IMR-90 (cell line): ENCODE measurements at regions not wholly inside any gene's neighbourhood (a gene's known extent, or its start where the extent isn't known, plus 50 kb on each side); places are given as distances from the start of the nearest gene placed in this dataset.

ENCODE experiments used
- ATAC-seq: fragments of 200-7000 bp; cut with Tn5 transposase; 2 replicates; pipeline ENCODE4 v1.9.1; 2020; ENCODE audit warnings: low read depth, mild to moderate bottlenecking, moderate library complexity
- BruUV-seq: library from RNA; stranded (reverse); fragments of 400-500 nt; replicated peaks from 2 replicates; lab custom pipeline; 2021; lab: Mats Ljungman, UMichigan
- CTCF ChIA-PET: fragments of 300-600 bp; formaldehyde crosslinking; extraction: SDS; loops from one replicate; lab custom pipeline; 2021; ENCODE audit warnings: antibody characterized with exemption; lab: Yijun Ruan, JAX
- POLR2A ChIA-PET: fragments of 300-600 bp; sonication (Branson Sonifier 250); formaldehyde crosslinking; loops from one replicate; lab custom pipeline; 2022; ENCODE audit warnings: antibody characterized with exemption; ENCODE audit not compliant: unreplicated experiment; lab: Charles Lee
- DNase-seq: peaks from one replicate; pipeline ENCODE4 v3.0.0; 2013
- H2AFZ ChIP-seq: replicated peaks from 2 replicates; pipeline ENCODE3; 2013; ENCODE audit warnings: low read length, mild to moderate bottlenecking; ENCODE audit not compliant: poor library complexity
- H2AK5ac ChIP-seq: 2 replicates; pipeline ENCODE4 v1.6.1; 2013; ENCODE audit warnings: low read depth, low read length, inconsistent platforms
- H2AK9ac ChIP-seq: replicated peaks from 2 replicates; pipeline ENCODE3; 2013; ENCODE audit warnings: mild to moderate bottlenecking, low read depth, low read length, moderate library complexity; ENCODE audit not compliant: poor library complexity
- H2BK120ac ChIP-seq: 2 replicates; pipeline ENCODE4 v1.6.1; 2013; ENCODE audit warnings: low read depth, low read length, inconsistent platforms
- H2BK15ac ChIP-seq: 3 replicates; pipeline ENCODE4 v1.6.1; 2013; ENCODE audit warnings: low read depth, low read length, inconsistent platforms
- H2BK20ac ChIP-seq: 2 replicates; pipeline ENCODE4 v1.6.1; 2013; ENCODE audit warnings: low read depth, mild to moderate bottlenecking, inconsistent platforms, low read length, moderate library complexity
- H2BK5ac ChIP-seq: 2 replicates; pipeline ENCODE4 v1.6.1; 2013; ENCODE audit warnings: mild to moderate bottlenecking, low read depth, low read length, inconsistent platforms; ENCODE audit not compliant: poor library complexity, severe bottlenecking
- H3K14ac ChIP-seq: replicated peaks from 2 replicates; pipeline ENCODE4 v1.6.1; 2013; ENCODE audit warnings: low read depth, low read length, inconsistent platforms
- H3K18ac ChIP-seq: 2 replicates; pipeline ENCODE4 v1.6.1; 2013; ENCODE audit warnings: low read depth, low read length, control low read depth
- H3K23ac ChIP-seq: 2 replicates; pipeline ENCODE4 v1.6.1; 2013; ENCODE audit warnings: low read depth, low read length, inconsistent platforms
- H3K27ac ChIP-seq: 2 replicates; pipeline ENCODE4 v1.5.1; 2013; ENCODE audit warnings: mild to moderate bottlenecking, control low read depth, low read length; ENCODE audit not compliant: insufficient read depth
- H3K27me3 ChIP-seq: 2 replicates; pipeline ENCODE4 v1.6.1; 2013; ENCODE audit warnings: low read length; ENCODE audit not compliant: control insufficient read depth, insufficient read depth
- H3K36me3 ChIP-seq: 2 replicates; pipeline ENCODE4 v1.6.1; 2013; ENCODE audit warnings: low read length, mixed read lengths; ENCODE audit not compliant: control insufficient read depth, insufficient read depth
- H3K4ac ChIP-seq: 2 replicates; pipeline ENCODE4 v1.6.1; 2013; ENCODE audit warnings: low read depth, low read length, inconsistent platforms
- H3K4me1 ChIP-seq: 2 replicates; pipeline ENCODE4 v1.6.1; 2013; ENCODE audit warnings: low read length, mixed read lengths; ENCODE audit not compliant: control insufficient read depth, insufficient read depth
- H3K4me2 ChIP-seq: 2 replicates; pipeline ENCODE4 v1.6.1; 2013; ENCODE audit warnings: low read depth, mild to moderate bottlenecking, control low read depth, low read length, moderate library complexity
- H3K4me3 ChIP-seq: 2 replicates; pipeline ENCODE4 v1.5.1; 2013; ENCODE audit warnings: low read depth, mild to moderate bottlenecking, control low read depth, low read length, moderate library complexity; ENCODE audit not compliant: insufficient read depth
- H3K56ac ChIP-seq: 2 replicates; pipeline ENCODE4 v1.6.1; 2013; ENCODE audit warnings: low read length, inconsistent platforms; ENCODE audit not compliant: insufficient read depth; ENCODE audit errors: extremely low read depth
- H3K79me1 ChIP-seq, 2 experiments: 2 replicates each; pipeline ENCODE4 v1.6.1; 2013; ENCODE audit warnings: low read length in 2 of 2, inconsistent platforms in 1 of 2, low read depth in 1 of 2
- H3K9ac ChIP-seq: 2 replicates; pipeline ENCODE4 v1.6.1; 2013; ENCODE audit warnings: low read depth, low read length, control low read depth
- H3K9me1 ChIP-seq: 2 replicates; pipeline ENCODE4 v1.6.1; 2013; ENCODE audit warnings: low read length, inconsistent platforms; ENCODE audit not compliant: insufficient read depth
- H3K9me3 ChIP-seq: 2 replicates; pipeline ENCODE4 v1.6.1; 2013; ENCODE audit warnings: low read length; ENCODE audit not compliant: control insufficient read depth, insufficient read depth
- H4K20me1 ChIP-seq: 2 replicates; pipeline ENCODE4 v1.6.1; 2013; ENCODE audit warnings: low read length, inconsistent platforms; ENCODE audit not compliant: insufficient read depth
- H4K5ac ChIP-seq: 2 replicates; pipeline ENCODE4 v1.6.1; 2013; ENCODE audit warnings: mild to moderate bottlenecking, low read depth, low read length, control low read depth
- H4K8ac ChIP-seq, 2 experiments: 2 replicates each; pipeline ENCODE4 v1.6.1; 2013; ENCODE audit warnings: low read depth in 2 of 2, low read length in 2 of 2, control low read depth in 1 of 2, inconsistent platforms in 1 of 2
- H4K91ac ChIP-seq: 2 replicates; pipeline ENCODE4 v1.6.1; 2013; ENCODE audit warnings: low read depth, low read length, inconsistent platforms; ENCODE audit not compliant: insufficient read depth
- BHLHE40 ChIP-seq: fragments of 150-350 bp; IDR thresholded peaks from 2 replicates; pipeline ENCODE4 v1.6.1; 2016; ENCODE audit warnings: mild to moderate bottlenecking, low read depth, low read length
- CEBPB ChIP-seq: IDR thresholded peaks from 2 replicates; pipeline ENCODE4 v1.6.1; 2012; ENCODE audit warnings: low read depth, low read length, improper control_type of control experiment
- CHD1 ChIP-seq: IDR thresholded peaks from 2 replicates; pipeline ENCODE4 v1.6.1; 2012; ENCODE audit warnings: low read depth, low read length, improper control_type of control experiment
- FOS ChIP-seq: fragments of 150-350 bp; IDR thresholded peaks from 2 replicates; pipeline ENCODE4 v1.6.1; 2016; ENCODE audit warnings: low read depth, low read length
- MAFK ChIP-seq: IDR thresholded peaks from 2 replicates; pipeline ENCODE4 v1.6.1; 2012; ENCODE audit warnings: low read depth, low read length, improper control_type of control experiment
- MXI1 ChIP-seq: IDR thresholded peaks from 2 replicates; pipeline ENCODE4 v1.6.1; 2012; ENCODE audit warnings: low read depth, mild to moderate bottlenecking, low read length, moderate library complexity, borderline replicate concordance
- NFE2L2 ChIP-seq: fragments of 150-350 bp; IDR thresholded peaks from 2 replicates; pipeline ENCODE4 v1.6.1; 2016; ENCODE audit warnings: low read depth, mild to moderate bottlenecking, low read length
- RCOR1 ChIP-seq: IDR thresholded peaks from 2 replicates; pipeline ENCODE4 v1.6.1; 2012; ENCODE audit warnings: mild to moderate bottlenecking, low read length, improper control_type of control experiment; ENCODE audit not compliant: insufficient replicate concordance
- RFX5 ChIP-seq: IDR thresholded peaks from 2 replicates; pipeline ENCODE4 v1.8.0; 2012; ENCODE audit warnings: low read depth, mild to moderate bottlenecking, low read length, moderate library complexity
- SMC3 ChIP-seq: fragments of 150-350 bp; IDR thresholded peaks from 2 replicates; pipeline ENCODE4 v1.6.1; 2016; ENCODE audit warnings: low read depth, mild to moderate bottlenecking, antibody characterized with exemption, low read length, moderate library complexity
- USF2 ChIP-seq: fragments of 150-350 bp; IDR thresholded peaks from 2 replicates; pipeline ENCODE4 v1.6.1; 2017; ENCODE audit warnings: mild to moderate bottlenecking, antibody characterized with exemption, low read length, low read depth
- WGBS, 2 experiments: methylation state at CpG; one replicate each; pipeline versions ENCODE4 v1.1.5 to v1.1.7; 2013; ENCODE audit warnings: missing lambda C conversion rate in 2 of 2; ENCODE audit not compliant: insufficient read length in 1 of 2; ENCODE audit errors: extremely low coverage in 2 of 2; 5-methylcytosine and 5-hydroxymethylcytosine counted together
- dilution Hi-C: fragments of 300-500 bp; cut with HindIII; formaldehyde crosslinking; loops from one replicate; pipeline ENCODE4 v1.14.3; 2018; ENCODE audit warnings: low sequenced_read_pairs; ENCODE audit not compliant: unreplicated experiment
- in situ Hi-C: fragments of 300-500 bp; cut with MboI; formaldehyde crosslinking; loops from 3 replicates; pipeline ENCODE4 v1.14.3; 2019; ENCODE audit warnings: low sequenced_read_pairs, inconsistent platforms, mixed read lengths
- intact Hi-C: fragments of 100-400 bp; cut with micrococcal nuclease; formaldehyde crosslinking; loops from 2 replicates; pipeline ENCODE4 v1.10.0; 2022
- TF ChIP-seq, protein P1 (sequence below): conservative IDR thresholded peaks from 2 replicates; pipeline ENCODE4 v1.5.1; 2012; ENCODE audit warnings: mild to moderate bottlenecking, low read depth, low read length, improper control_type of control experiment

DNA sequence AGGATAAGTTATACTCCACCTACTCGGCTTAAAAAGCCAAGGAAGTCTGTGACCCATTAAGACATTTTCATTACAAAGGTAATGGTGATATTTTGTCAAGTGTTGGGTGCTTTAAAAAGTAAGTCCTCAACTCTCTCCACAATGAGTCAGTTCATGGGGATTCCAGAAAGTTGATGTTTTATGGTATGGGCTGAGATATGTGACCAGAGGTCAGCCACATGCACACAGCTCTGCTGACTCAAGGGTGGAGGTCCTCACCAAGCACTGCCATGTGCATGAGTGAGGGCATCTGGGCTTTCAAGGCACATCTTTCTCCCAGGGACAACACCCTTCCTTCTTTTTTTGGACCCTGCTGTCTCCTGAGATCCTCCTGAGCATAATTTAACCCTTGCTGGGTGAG, 292.9 kb downstream of the PTEN start:
- Histone ChIP-seq H3K9me3 (no peaks in the 10 kb centered on the region), H3K18ac (peak overlapping the region; percentile 83), H3K23ac (peak overlapping the region; percentile 68), H3K27me3 (no peaks in the 10 kb centered on the region), H3K4me1 (peaks cover 27% of the 10 kb centered on the region), H3K4me3 (no peak overlapping the region), H2BK20ac (peak overlapping the region; percentile 99), H2BK5ac (peak overlapping the region; percentile 96), H4K5ac (peak overlapping the region; percentile 34), H3K4me2 (peak overlapping the region; percentile 53; the same call in 1 of the 2 replicates), H4K91ac (peak overlapping the region; percentile 83), H3K9me1 (peaks cover 28% of the 10 kb centered on the region), H3K9ac (no peak overlapping the region), H3K4ac (peak overlapping the region; percentile 82), H3K36me3 (no peaks in the 10 kb centered on the region), H2AK5ac (peak overlapping the region; percentile 80), H4K20me1 (no peaks in the 10 kb centered on the region), H3K79me1 (peaks cover 0 to 16% of the 10 kb centered on the region in 2 experiments; a peak in 1 of 4 replicates), H2BK15ac (peak overlapping the region; percentile 92), H2AFZ (peak overlapping the region; percentile 67), H3K27ac (peak overlapping the region; percentile 28), H3K14ac (peak overlapping the region; percentile 86), H2BK120ac (peak overlapping the region; percentile 95), H4K8ac (peak overlapping the region; percentile 86 to 87; a peak in 3 of 4 replicates), H3K56ac (peak overlapping the region; percentile 72), H2AK9ac (peak overlapping the region; percentile 35)
- dilution Hi-C loops, result no loop called here
- WGBS, 2 experiments, result no CpG with 5 or more reads among the region's 1 CpG
- no peak for TF ChIP-seq USF2
- TF ChIP-seq MAFK, result no peak; the same call in 1 of the 2 replicates
- no peak for TF ChIP-seq CHD1
- 0 out of 2 replicates have a peak, but pooled peaks have one; percentile 32 for TF ChIP-seq MXI1
- TF ChIP-seq CEBPB, result no peak
- no peak for TF ChIP-seq NFE2L2
- peak; percentile 70; the same call in 1 of the 2 replicates for TF ChIP-seq BHLHE40
- no peak for TF ChIP-seq SMC3
- peak; percentile 12 for TF ChIP-seq RCOR1
- TF ChIP-seq RFX5, result no peak
- TF ChIP-seq, protein P1, sequence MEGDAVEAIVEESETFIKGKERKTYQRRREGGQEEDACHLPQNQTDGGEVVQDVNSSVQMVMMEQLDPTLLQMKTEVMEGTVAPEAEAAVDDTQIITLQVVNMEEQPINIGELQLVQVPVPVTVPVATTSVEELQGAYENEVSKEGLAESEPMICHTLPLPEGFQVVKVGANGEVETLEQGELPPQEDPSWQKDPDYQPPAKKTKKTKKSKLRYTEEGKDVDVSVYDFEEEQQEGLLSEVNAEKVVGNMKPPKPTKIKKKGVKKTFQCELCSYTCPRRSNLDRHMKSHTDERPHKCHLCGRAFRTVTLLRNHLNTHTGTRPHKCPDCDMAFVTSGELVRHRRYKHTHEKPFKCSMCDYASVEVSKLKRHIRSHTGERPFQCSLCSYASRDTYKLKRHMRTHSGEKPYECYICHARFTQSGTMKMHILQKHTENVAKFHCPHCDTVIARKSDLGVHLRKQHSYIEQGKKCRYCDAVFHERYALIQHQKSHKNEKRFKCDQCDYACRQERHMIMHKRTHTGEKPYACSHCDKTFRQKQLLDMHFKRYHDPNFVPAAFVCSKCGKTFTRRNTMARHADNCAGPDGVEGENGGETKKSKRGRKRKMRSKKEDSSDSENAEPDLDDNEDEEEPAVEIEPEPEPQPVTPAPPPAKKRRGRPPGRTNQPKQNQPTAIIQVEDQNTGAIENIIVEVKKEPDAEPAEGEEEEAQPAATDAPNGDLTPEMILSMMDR, result no peak
- peak; percentile 61 for TF ChIP-seq FOS
- ChIA-PET CTCF (interaction anchor here (0.6 kb wide), 1 partner anchor 654 kb away, joined by 3 read pairs; no protein-coding TSS in a partner anchor), POLR2A (no interaction called here)
- peak; percentile 92 for DNase-seq
- peak; percentile 56 for ATAC-seq
- BruUV-seq, result no TSS peak
- in situ Hi-C loops, result no loop called here
- intact Hi-C loops, result loop anchor here (5.0 to 10.0 kb wide), 2 partner anchors 184 to 398 kb away; no protein-coding TSS in a partner anchor
